GM18951 (cell line): ENCODE measurements at regions not wholly inside any gene's neighbourhood (a gene's known extent, or its start where the extent isn't known, plus 50 kb on each side); places are given as distances from the start of the nearest gene placed in this dataset.

Source experiments
- POLR2A ChIP-seq: IDR thresholded peaks from 4 replicates; pipeline ENCODE4 v1.6.1; 2011; ENCODE audit warnings: mild to moderate bottlenecking; ENCODE audit not compliant: insufficient read length, insufficient read depth; ENCODE audit errors: extremely low read depth
- in situ Hi-C: fragments of 300-500 bp; cut with MboI; formaldehyde crosslinking; loops from one replicate; pipeline ENCODE4 v1.12.0; 2022; ENCODE audit warnings: low sequenced_read_pairs, mixed read lengths, inconsistent platforms; ENCODE audit not compliant: unreplicated experiment

DNA sequence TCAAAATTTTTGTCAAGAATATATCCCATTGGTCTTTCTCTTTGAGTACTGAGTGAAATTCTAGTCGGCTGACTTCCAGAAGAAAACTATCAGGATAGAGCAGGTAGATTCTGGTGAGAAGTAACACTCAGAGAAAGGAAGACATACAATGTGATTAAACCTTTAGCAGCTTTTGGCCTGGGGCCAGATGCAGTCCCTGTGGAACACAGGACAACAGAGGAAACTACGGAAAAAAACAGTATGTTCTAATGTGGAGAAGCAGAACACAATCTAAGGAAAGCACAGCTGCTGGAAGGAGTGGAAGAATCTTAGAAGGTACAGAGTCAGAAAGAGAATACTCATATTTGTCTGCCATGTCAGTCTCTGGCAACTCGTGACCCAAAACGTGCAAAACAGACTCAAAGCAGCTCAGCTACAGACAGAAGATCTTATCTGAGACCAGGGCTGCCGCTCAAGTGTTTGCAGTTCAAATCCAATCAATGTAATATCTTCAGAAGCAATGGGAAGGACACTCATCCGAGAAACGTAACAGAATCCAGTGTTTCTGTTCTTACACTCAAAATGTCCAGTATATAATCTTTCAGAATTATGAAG, 283.8 kb downstream of the MRPL39 start:
- in situ Hi-C loops = no loop called here
- TF ChIP-seq POLR2A = no peak

- in situ Hi-C loops = no loop called here
- TF ChIP-seq POLR2A = no peak
Observed at GRCh38 chr21:25314247-25314646, 293.0 kb downstream of the MRPL39 start.

DNA sequence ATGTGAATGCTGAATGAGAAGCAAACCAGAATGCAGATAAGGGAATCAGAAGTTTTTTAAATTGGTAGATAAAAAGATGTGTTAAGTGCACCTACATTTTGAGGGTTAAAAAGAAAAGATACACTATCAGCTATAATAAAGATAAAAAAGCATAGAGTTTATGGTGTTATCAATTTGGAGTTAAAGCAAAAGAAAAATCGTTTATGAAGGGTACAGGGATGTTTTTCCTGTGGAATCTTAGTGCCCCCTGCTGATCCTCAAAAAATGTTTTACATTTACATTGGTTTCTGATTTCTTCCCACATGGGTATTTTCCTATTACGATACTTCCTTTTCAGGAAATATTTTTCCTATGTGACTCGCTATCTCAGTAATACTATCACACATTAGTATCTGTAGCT, 293.5 kb downstream of the MRPL39 start:
- TF ChIP-seq POLR2A = no peak
- in situ Hi-C loops = no loop called here

- in situ Hi-C loops = loop anchor here (10.0 kb wide), 1 partner anchor 413 kb away; no protein-coding TSS in a partner anchor
- no peak for TF ChIP-seq POLR2A
Observed at GRCh38 chr21:25307489-25307888, 299.8 kb downstream of the MRPL39 start.

- TF ChIP-seq POLR2A = no peak
Observed at GRCh38 chr21:25304611-25305010, 302.7 kb downstream of the MRPL39 start.

DNA sequence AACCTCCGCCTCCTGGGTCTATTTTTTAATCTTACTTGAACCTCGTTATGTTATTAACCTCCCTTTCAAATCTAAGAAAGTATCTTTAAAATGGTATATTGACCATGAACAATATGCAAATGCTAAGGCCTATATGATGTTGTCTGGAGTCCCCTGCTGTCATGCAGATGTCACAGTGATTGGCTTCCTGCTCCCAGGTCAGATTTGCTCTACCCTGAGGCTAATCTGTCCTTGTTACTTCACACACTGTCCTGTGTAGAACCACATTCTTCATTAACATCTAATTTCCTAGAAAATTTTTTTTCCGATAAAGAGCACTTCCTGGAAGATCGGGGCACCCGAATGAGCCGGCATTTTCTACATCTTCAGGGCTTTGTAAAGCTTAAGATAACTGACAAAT, 306.6 kb downstream of the MRPL39 start:
- in situ Hi-C loops = loop anchor here (10.0 kb wide), 1 partner anchor 406 kb away; no protein-coding TSS in a partner anchor

More at GRCh38 chr21:25304611-25305010, 302.7 kb downstream of the MRPL39 start:
- in situ Hi-C loops = loop anchor here (10.0 kb wide), 1 partner anchor 410 kb away; no protein-coding TSS in a partner anchor

DNA sequence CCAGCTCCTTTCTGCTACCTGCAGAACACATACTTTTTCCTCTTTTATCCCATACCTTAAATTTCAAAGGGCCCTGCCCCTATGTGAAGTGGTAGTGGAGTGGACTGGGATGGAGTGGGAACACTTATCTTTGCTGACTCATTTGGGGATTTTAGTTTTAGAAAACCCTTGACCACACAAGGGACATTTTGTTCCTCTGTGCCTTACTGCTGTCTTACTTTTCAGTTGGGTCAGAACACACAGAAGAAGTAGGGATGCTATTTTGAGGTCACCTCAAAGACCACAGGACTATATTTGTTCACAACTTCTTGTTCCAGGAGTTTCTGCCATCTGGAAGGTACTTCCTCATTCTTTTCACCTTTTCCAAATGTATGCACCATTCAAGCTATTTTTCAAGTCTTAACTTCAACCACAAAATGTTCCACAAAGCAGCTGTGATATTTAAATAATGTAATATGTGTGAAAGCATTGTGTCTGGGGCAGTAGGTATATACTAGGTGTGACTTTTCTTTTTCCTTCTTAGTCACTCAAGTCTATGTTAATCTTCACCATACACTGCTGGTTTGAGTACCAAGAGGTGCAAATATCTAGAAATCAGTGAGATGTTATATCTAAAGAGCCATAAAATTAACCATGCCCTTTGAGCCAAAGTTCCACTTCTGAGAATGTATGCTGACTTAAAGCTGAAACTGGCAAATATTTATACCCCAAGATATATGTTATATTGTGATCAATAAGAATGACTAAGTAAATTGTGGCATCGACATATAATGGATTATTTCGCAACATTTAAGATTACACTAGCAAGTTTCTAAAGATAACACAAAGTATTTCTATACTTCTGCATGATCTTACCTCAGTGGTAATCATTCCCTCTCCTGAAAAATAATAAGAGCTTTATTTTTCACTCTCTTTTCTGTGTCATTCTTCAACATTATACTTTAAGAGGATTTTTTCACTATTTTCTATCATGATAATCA, 308.5 kb downstream of the MRPL39 start:
- in situ Hi-C loops = no loop called here
- TF ChIP-seq POLR2A = no peak

More for the DNA sequence above, 306.6 kb downstream of the MRPL39 start:
- TF ChIP-seq POLR2A = no peak

DNA sequence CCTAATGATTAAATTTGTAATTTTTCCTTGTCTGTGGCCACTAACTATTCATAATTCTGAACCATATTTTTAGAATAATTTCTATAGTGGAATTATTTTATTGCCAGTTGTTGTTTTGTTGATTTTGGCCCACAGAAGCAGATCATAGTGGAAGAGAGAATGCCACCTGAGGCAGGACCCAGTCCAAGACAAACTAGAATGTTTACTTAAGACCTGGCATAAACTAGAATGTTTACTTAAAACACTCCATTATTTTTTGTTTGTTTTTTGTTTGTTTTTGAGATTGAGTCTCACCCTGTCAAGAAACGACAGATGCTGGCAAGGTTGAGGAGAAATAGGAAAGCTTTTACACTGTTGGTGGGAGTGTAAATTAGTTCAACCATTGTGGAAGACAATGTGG, 310.2 kb downstream of the MRPL39 start:
- TF ChIP-seq POLR2A = no peak
- in situ Hi-C loops = no loop called here

GRCh38 chr21:25296252-25296651, 311.0 kb downstream of the MRPL39 start:
- TF ChIP-seq POLR2A = no peak
- in situ Hi-C loops = no loop called here

DNA sequence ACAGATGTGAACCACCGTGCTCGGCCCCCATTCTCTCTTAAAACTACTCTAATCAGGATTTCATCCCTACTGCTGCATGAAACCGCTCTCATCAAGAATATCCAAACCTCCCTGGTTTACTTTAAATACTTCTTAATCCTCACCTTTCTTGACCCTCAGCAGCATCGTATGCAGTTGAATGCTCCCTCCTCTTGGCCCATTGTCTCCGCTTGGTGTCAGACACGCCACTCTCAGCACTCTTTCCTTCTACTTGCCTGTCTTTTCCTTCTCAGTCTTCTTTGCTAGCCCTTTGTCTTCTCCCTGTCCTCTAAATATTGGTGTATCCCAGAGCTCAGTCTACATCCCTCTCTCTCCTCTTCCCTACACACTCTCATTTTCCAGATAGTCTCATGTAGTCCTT, 314.9 kb downstream of the MRPL39 start:
- no peak for TF ChIP-seq POLR2A
- in situ Hi-C loops = no loop called here

DNA sequence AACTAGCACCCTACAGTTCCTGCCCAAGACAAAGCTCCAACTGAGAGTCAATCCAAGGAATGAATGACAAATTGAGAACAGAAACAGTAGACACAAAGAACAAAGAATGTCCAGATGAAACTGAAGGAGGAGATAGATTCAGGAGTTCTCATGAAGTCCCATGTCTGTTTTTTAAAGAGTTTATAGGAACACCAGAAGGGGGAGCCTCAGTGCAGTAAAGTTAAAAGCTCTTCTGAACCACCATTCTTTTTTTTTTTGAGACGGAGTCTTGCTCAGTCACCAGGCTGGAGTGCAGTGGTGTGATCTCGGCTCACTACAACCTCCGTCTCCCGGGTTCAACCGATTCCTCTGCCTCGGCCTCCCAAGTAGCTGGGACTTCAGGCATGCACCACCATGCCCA, 323.6 kb downstream of the MRPL39 start:
- in situ Hi-C loops = no loop called here
- TF ChIP-seq POLR2A = no peak

GRCh38 chr21:25281134-25281533, 326.1 kb downstream of the MRPL39 start:
- in situ Hi-C loops = no loop called here

GRCh38 chr21:25280061-25280460, 327.2 kb downstream of the MRPL39 start:
- no peak for TF ChIP-seq POLR2A
- in situ Hi-C loops = no loop called here

More at GRCh38 chr21:25281134-25281533, 326.1 kb downstream of the MRPL39 start:
- no peak for TF ChIP-seq POLR2A
